ENCODE measurements at regions not wholly inside any gene's neighbourhood (a gene's known extent, or its start where the extent isn't known, plus 50 kb on each side); places are given as distances from the start of the nearest gene placed in this dataset.
A peak's percentile ranks its signal among the peaks of the same experiment; 100 is the strongest.
"Not testable (repeated sequence)": the region's sequence is repeated elsewhere in the genome, so short reads cannot be mapped to it uniquely, and the experiment has no call there.

DNA sequence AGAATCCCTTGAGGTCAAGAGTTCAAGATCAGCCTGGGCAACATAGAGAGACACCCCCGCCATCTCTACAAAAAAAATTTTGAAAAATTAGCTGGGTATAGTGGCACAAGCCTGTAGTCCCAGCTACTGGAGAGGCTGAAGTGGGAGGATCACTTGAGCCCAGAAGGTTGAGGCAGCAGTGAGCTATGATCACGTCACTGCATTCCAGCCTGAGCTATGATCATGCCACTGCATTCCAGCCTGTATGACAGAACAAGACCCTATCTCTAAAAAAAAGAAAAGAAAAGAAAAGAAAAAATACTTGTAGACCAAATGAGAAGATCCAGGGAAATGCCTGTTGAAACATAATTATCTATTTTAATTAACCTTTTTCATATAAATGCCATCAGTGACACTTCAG is 93.8 kb upstream of the MDM1 start:
- peak; percentile 85 for DNase-seq (ENCODE audit: low read depth)

DNA sequence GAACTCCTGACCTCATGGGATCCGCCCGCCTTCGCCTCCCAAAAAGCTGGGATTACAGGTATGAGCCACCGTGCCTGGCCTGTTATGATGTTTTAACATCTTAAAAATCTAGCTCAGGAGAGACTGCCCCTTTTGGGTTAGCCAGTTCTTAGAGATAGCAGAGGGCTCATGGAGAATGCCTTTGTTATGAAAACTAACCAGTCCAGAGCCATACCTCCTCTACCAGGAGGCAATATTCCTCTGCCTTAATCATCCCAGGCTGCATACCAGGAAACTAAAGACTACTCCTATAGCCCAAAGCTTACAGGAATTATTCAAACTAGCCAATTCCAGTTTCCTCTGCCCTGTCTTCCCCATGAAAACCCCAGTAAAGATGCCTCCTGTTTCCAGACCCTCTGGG is 96.0 kb upstream of the MDM1 start:
- no peak for DNase-seq (ENCODE audit: low read depth)

DNA sequence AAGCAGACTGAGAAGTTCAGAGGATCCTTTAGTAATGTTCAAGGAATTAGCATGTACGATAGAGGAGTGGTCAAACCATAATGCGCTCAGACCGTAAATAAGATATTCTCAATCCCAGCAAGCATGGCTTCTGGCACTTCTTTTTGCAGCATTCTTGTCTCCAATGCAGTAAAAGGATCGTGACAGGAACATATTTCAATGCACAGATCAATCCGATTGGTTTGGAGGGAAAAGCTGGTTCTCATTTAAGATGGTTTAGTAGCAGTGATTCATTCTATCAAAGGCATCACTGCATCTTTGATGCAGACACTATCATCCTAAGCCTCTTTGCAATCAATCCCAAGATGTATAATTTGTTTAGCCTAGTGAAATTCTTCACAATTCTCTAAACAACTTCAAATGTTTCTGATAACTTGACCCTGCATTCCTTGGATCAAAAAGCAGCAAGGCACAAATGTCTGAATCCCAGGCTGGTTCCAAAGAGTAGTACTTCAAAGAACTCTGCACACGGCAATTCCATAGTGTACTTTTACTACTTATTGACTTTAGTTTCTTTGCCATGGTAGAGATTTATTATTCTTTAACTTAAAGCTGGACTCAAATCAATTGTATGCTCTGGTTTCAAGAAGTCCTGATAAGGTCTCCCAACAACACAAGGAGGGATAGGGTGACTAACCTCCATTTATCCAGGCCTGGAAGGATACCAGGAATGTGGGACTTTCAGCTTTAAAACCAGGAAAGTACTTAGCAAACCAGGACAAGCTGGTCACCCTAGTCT is 96.8 kb upstream of the MDM1 start:
- DNase-seq (ENCODE audit: low read depth): peak; percentile 17

DNA sequence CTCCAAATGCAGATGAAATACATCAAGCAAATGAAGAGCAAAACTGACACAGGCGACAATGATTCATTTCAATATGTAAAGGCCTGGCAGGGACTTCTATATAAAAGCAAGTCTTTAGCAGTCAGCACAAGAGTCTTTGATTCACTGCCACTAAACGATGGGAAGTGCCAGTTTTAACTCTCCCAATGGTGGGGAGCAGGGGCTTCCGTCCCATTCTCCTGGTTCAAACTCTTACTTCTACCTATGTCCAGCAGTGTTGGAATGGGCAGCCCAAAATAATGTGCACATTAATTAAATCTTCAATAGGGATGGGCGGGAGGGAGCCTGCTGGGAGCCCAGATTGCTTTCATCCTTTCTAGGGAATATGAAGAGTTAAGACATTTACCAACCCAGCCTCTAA is 97.5 kb upstream of the MDM1 start:
- no peak for DNase-seq (ENCODE audit: low read depth)

DNA sequence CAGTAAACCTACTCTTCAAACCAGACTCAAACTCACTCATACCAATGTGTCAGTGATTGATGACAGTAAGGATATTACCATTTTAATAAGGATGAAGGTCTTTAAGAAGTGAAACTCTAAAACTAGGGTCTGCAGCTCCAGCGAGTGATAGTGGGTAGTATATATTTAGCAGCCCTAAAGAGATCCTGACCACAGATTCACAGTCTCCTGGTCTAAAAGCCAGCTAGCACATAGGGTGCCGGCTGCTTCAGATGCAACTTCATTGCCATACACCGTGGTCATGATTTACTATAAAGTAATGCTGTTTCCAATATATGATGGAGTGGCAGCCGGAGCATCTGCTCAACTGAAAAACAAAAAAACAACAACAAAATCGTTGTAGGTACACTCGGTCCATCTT is 99.6 kb upstream of the MDM1 start:
- no peak for DNase-seq (ENCODE audit: low read depth)

DNA sequence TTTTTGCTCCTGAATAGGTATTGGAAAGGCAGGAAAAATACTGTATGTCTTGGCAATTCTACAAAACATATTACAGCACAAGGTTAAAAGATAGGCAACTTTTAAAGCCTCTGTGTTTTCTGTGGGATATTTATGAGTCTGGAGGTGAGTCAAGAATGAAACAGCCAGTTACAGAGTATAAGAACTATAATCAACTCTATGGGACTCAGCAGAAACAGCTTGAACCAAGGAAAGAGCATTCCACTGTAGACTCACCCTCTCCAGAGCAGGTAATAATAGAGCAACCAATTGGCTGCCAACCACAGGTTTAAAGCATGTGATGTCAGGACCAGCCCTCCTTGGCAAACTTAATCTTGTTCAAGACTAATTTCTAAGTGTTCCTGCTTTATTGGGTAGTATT is 100.5 kb upstream of the MDM1 start:
- no peak for DNase-seq (ENCODE audit: low read depth)

DNA sequence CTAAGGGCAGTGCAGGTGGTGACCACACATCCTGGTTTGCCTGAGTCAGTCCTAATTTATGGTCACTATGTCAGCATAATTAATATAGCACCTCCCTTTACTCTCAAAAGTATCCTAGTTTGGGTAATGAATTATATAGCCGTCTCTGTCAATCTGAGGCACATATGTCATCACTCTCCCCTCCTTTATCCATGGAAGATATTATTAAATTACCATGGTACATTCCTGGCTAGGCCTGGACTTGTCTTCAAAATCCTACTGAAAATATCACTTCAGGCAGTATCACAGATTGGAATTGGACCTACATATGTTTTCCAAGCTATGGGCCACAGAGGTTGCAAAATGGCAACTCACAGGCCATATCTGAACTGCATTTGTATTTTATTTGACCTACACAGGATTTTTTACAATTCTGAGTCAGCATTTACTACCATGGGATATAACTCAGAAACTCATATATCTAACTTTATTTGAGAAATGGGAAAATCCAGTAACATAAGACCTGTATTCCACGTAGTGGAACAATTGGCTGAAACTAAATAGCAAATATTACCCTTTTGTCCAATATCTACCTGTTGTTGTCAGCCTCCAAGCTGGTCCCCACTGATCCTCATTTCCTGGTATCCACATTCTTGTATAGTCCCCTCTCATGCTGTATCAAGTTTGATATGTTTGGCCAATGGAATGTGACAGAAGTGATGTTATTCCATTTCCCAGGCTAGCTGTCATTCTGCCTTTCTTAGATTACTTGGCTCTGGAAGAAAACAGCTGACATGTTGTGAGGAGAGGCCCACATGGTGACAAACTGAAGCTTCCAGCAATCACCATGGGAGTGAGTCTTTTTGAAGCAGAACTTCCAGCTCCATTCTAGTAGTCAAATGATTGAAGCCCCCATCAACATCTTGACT is 102.5 kb upstream of the MDM1 start:
- no peak for DNase-seq (ENCODE audit: low read depth)

DNA sequence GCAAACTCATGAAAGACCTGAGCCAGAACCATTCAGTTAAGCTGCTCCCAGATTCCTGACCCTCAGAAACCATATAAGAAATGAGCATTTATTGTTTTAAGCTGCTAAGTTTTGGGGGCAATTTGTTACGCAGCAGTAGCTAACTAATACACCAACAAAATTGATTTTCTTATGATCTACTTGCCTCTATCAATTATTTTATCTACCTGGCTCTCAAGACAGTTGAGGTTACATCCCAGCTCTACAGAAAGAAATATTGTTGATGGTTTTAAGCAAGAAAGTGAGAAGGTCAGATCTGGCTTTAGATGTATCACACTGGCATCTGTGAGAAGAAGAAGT is 103.1 kb upstream of the MDM1 start:
- DNase-seq (ENCODE audit: low read depth): no peak

DNA sequence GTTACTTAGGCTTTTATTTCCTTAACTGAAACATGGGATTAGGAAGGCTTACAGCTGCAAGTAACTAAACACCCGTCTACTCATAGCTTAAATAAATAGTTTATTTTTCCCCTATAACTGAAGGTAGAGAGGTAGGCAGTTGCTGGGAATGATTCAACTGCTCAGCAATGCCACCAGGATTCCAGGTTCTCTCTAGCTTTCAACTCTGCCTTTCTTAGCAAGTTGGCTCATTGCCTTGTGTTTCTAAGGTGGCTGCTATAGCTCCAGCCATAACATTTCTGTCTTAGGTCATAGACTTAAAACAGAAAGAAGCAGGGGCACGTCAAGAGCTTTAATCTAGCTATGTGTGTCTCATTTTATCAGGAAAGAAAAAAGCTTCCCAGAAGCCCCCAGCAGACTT is 103.7 kb upstream of the MDM1 start:
- DNase-seq (ENCODE audit: low read depth): peak; percentile 23

DNA sequence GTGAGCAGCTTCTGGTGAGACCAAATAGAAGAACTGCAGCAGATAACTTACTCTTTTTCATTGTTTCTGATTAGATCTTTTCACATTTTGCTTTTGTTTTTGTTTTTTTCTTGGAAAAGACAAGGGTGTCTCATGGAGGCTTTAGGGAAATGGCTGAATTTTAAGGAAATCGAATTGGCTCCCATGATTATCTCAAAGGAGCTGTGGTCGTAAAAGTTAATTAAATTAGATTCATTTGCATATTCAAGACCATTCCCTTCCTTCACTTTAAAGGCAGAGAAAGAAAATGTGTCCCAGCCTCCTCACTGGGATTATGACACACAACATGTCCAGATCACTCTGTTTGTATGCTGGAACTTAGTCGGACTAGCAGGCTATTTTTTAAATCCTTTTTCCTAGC is 106.4 kb upstream of the MDM1 start:
- DNase-seq (ENCODE audit: low read depth): no peak

DNA sequence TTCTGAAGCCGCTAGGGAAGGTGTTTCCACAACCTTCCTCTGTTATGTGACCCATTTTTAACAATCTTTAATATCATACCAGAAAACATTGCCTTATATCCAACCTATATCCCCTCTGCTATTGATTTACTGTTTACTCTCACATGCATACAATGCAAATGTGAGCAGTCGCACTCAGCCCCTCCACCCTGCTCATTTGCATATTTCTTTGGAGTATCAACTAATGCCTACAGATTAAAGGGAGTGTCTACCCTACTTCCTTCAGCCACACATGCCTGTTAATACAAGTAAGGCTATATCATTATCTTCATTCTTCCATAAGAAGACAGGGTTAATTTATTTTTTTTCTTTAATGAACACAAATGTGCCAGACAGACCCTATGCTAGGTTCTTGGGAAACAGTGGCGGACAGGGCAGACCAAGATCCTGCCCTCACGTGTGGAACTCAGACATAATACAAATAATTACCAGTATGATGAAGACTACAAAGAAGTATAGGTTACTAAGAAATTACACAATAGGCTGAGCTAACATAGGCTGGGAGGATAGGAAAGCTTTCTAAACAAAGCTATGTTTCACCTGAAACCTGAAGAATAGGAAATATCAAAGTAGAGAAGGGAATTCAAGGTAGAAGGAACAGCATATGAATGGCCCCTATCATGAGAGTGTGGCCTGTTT is 107.3 kb upstream of the MDM1 start:
- DNase-seq (ENCODE audit: low read depth): no peak

DNA sequence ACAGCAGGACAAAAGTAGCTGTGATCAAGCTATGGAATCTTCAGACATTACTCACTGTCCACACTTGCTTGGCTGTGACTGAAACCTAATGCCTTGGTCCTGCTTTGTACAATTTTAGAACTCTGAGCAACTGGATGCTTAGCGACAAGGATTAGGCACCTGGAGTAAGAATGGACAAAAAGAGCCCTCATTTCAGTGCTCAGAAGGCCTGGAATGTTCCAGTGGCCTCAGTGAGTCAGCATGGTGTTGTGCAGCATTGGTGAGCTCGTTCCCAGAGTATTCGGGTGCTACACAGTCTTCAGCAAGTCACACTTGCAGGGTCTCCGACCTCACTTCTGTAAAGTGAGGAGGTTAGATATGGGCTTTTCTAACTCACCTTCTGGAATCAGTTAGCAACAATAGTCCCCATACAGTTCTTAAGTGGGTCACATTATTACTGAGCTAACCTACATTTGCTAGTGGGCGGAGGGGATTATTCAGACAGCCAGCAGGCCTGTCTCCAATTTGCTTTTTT is 108.0 kb upstream of the MDM1 start:
- DNase-seq (ENCODE audit: low read depth): peak; percentile 57

DNA sequence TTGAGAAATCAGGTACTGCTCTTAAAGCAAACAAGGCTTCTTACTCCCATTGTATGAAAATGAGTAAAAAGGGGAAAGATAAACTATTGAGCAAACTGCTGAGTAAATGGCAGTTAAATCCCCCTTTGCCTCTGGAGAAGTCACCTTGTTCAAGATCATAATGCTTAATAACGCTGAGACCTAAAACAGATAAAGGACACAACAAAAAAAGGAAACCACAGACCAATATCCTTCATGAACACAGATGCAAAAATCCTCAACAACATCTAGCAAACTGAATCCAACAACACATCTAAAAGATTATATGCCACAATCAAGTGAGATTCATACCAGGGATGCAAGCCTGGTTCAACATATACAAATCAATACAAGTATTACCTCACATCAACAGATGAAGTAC is 109.0 kb upstream of the MDM1 start:
- DNase-seq (ENCODE audit: low read depth): no peak

DNA sequence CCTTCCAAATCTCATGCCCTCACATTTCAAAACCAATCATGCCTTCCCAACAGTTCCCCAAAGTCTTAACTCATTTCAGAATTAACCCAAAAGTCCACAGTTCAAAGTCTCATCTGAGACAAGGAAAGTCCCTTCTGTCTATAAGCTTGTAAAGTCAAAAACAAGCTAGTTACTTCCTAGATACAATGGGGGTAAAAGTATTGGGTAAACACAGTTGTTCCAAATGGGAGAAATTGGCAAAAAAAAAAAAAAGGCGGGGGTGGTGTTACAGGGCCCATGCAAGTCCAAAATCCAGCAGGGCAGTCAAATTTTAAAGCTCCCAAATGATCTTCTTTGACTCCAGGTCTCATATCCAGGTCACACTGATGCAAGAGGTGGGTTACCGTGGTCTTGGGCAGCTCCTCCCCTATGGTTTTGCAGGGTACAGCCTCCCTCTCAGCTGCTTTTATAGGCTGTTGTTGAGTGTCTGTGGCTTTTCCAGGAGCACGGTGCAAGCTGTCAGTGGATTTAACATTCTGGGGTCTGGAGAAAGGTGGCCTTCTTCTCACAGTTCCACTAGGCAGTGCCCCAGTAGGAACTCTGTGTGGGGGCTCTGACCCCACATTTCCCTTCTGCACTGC is 110.3 kb upstream of the MDM1 start:
- DNase-seq (ENCODE audit: low read depth): not testable (repeated sequence)

DNA sequence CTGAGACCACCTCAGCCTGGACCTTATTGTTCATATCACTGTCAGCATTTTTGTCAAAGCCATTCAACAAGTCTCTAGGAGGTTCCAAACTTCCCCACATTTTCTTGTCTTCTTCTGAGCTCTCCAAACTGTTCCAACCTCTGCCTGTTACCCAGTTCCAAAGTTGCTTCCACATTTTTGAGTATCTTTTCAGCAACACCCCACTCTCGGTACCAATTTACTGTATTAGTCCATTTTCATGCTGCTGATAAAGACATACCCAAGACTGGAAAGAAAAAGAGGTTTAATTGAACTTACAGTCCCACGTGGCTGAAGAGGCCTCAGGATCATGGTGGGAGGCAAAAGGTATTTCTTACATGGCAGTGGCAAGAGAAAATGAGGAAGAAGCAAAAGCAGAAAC is 111.5 kb upstream of the MDM1 start:
- DNase-seq (ENCODE audit: low read depth): not testable (repeated sequence)

DNA sequence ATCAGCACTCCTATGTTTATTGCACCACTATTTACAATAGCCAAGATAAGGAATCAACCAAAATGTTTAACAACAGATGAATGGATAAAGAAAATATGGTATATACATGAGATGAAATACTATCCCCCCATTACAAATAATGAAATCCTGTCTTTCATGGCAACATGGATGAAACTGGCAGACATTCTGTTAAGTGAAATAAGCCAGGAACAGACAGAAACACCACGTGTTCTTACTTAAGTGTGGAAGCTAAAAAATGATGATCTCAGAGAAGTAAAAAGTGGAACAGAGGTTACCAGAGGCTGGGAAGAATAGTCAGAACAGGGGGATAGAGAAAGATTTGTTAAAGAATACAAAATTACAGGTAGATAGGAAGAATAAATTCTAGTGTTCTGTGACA is 113.7 kb upstream of the MDM1 start:
- DNase-seq (ENCODE audit: low read depth): no peak

DNA sequence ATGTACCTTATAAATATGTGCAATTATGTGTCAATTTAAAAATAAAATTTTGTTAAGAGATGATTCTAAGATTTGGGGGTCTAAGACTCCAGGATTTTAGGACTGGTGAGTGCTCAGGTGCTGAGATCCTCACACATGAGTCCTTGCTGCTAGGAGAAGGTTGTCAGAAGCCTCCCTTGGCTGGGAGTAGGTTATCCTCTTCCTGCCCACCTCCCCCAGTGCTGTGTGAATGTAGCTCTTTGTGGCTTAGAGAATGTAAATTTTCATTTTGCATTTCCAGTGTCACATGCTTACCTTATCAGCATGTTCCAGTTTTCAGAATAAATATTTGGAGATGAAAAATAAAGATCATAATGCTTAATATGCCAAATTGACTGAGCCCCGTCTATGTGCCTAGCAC is 114.2 kb upstream of the MDM1 start:
- no peak for DNase-seq (ENCODE audit: low read depth)

DNA sequence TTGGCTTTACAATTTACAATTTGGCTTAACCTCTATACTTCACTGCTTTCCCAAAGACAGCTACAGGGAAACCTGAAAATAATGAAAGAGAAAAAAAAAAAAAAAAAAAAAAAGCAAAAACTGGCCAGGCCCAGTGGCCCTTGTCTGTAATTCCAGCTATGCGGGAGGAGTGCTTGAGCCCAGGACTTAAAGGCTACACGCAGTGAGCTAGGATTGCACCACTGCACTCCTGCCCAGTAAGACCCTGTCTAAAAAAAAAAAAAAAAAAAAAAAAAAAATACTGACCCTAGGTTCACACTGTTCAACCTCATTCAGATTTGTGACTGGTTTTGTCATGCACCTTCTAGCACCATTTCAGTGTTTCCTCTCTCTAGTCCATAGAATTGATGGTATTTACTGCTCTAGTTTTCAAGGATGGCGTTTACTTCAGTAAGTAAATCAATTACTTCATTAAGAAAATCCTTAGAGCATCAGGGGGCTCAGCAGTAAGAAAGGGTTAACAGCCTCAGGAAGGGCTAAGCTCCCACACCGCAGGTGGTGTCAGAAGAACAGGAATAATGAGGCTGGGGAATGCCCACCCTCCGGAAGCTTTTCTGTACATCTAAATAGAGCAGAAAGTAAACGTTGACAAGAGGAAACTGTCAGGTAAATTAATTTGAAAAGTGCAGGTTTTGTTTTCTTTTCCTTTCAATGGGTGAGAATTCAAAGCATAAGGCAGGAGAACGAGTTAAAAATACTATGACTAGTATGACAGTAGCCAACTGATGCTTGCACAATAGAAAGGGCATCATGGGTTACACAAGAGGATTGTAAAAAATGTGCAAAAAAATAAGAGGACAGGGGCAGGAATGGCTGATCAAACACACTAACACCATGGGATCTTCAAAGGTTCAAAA is 115.0 kb upstream of the MDM1 start:
- DNase-seq (ENCODE audit: low read depth): no peak

DNA sequence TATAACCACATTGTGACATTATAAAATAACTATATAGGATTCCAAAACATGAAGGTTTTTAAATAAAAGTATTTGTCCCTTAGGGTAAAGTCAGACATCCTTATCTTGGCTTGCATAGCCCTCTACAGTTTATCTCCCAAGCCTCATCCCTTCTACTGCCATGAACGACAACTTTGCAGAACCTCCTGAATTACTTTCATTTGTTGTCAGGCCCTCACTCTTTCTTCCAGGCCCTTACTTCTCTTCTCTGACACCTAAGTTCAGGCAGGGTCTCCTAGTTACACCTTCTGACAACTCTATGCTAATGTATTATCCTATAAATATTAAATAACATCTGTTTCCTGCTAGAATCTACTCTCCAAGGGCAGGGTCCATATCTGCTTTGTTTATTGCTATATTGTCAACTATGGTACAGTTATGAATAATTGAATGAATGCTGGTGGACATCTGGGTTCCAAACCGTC is 115.7 kb upstream of the MDM1 start:
- DNase-seq (ENCODE audit: low read depth): no peak

DNA sequence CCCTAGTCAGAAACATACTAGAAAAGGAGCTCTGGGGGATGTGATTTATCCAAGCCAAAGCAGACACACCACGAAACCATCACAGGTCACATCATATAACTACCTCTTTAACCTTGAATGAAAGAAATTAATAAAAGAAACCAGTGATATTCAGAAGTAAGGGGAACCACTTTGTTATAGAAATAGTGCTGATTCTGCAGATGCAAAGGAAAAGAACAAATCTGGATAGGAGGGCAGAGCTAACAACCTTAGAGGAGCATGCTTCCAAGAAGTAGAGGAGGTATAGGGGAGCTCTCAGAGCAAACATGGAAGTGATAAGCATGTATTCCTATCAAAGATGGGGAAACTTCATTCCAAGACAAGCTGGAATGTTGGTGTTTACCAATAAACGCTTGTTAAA is 117.0 kb upstream of the MDM1 start:
- no peak for DNase-seq (ENCODE audit: low read depth)

DNA sequence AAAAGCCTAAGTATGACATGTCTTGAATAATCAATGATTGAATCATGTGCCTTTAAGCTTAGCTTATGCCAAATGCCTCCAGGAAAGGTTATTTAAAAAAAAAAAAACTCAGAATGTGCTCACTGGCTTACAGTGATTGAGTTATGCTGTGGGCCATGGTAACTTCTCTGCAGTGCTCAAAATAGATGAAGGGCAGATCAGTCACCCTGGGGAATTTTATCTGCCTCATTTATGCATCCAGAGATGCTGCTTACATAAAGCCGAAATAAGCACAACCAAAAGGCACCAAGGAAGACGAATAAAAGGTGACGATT is 118.7 kb upstream of the MDM1 start:
- no peak for DNase-seq (ENCODE audit: low read depth)
